ENCODE measurements at regions not wholly inside any gene's neighbourhood (a gene's known extent, or its start where the extent isn't known, plus 50 kb on each side); places are given as distances from the start of the nearest gene placed in this dataset.

DNA sequence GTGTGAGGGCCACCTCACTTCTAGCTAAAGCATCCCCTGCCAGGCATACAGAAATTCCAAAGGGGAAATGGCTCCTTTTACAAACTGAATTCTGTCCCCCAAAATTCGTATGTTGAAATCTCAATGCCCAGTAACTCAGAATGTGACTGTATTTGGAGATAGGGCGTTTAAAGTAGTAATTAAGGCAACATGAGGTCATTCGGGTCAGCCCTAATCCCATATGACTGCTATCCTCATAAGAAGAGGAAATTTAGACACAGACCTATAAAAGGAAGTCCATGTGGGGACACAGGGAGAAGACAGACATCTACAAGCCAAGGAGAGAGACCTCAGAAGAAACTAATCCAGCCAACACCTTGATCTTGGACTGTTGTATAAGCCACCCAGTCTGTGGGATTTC, 119.1 kb downstream of the CHST1 start (continued):
- TF ChIP-seq, protein P1, sequence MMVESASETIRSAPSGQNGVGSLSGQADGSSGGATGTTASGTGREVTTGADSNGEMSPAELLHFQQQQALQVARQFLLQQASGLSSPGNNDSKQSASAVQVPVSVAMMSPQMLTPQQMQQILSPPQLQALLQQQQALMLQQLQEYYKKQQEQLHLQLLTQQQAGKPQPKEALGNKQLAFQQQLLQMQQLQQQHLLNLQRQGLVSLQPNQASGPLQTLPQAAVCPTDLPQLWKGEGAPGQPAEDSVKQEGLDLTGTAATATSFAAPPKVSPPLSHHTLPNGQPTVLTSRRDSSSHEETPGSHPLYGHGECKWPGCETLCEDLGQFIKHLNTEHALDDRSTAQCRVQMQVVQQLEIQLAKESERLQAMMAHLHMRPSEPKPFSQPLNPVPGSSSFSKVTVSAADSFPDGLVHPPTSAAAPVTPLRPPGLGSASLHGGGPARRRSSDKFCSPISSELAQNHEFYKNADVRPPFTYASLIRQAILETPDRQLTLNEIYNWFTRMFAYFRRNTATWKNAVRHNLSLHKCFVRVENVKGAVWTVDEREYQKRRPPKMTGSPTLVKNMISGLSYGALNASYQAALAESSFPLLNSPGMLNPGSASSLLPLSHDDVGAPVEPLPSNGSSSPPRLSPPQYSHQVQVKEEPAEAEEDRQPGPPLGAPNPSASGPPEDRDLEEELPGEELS (CRISPR knock-in tag; IDR thresholded peaks at IDR 0.05) = no peak
- TF ChIP-seq, protein P2, sequence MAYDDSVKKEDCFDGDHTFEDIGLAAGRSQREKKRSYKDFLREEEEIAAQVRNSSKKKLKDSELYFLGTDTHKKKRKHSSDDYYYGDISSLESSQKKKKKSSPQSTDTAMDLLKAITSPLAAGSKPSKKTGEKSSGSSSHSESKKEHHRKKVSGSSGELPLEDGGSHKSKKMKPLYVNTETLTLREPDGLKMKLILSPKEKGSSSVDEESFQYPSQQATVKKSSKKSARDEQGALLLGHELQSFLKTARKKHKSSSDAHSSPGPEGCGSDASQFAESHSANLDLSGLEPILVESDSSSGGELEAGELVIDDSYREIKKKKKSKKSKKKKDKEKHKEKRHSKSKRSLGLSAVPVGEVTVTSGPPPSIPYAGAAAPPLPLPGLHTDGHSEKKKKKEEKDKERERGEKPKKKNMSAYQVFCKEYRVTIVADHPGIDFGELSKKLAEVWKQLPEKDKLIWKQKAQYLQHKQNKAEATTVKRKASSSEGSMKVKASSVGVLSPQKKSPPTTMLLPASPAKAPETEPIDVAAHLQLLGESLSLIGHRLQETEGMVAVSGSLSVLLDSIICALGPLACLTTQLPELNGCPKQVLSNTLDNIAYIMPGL (CRISPR knock-in tag; IDR thresholded peaks at IDR 0.05) = no peak
- TF ChIP-seq ZNF219 (CRISPR knock-in tag; IDR thresholded peaks at IDR 0.05; ENCODE audit: borderline replicate concordance) = no peak
- TF ChIP-seq JAZF1 (CRISPR knock-in tag; IDR thresholded peaks at IDR 0.05) = no peak
- TF ChIP-seq CBFB (CRISPR knock-in tag; IDR thresholded peaks at IDR 0.05; ENCODE audit: low read depth) = no peak
- no peak for TF ChIP-seq NFATC4 (CRISPR knock-in tag; IDR thresholded peaks at IDR 0.05)
- no peak for TF ChIP-seq ZNF232 (CRISPR knock-in tag; IDR thresholded peaks at IDR 0.05)
- no peak for TF ChIP-seq SMAD3 (CRISPR knock-in tag; IDR thresholded peaks at IDR 0.05; ENCODE audit: borderline replicate concordance)
- TF ChIP-seq ZNF121 (CRISPR knock-in tag; IDR thresholded peaks at IDR 0.05) = no peak

DNA sequence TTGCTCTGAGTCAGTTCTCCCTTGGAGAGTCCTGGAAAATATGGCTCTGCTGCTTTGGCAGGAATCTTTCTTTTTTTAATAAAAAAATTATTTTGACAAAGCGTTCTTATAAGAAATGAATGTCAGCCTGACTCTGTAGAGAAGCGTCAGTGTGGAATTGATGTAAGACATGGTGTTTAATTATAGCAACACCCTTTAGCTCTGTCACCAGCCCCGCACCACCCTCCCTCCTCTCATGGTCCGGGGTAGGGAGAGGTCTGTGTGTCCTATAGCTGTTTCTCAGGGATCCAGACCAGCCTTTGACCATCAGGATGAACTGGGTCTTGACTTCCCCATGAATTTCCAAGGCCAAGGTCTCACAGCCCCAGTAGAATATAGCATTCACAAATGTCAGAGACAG, 120.6 kb downstream of the CHST1 start:
- Mint-ChIP-seq H3K9me3 (no peaks in the 10 kb centered on the region), H3K27ac (no peak overlapping the region), H3K4me3 (no peak overlapping the region), H3K27me3 (ENCODE audit: low read depth) (peaks cover 11% of the 10 kb centered on the region), H3K36me3 (no peaks in the 10 kb centered on the region), H3K4me1 (no peaks in the 10 kb centered on the region)
- ATAC-seq (no peak), DNase-seq (ENCODE audit: low spot score) (no peak)
- CTCF ChIA-PET = interaction anchor here (1.2 to 2.0 kb wide), 3 partner anchors 12 to 227 kb away, joined by 3 to 10 read pairs (median 6); no protein-coding TSS in a partner anchor
- POLR2A ChIA-PET = no interaction called here
- no peak for TF ChIP-seq SOX15 (CRISPR knock-in tag; IDR thresholded peaks at IDR 0.05)

DNA sequence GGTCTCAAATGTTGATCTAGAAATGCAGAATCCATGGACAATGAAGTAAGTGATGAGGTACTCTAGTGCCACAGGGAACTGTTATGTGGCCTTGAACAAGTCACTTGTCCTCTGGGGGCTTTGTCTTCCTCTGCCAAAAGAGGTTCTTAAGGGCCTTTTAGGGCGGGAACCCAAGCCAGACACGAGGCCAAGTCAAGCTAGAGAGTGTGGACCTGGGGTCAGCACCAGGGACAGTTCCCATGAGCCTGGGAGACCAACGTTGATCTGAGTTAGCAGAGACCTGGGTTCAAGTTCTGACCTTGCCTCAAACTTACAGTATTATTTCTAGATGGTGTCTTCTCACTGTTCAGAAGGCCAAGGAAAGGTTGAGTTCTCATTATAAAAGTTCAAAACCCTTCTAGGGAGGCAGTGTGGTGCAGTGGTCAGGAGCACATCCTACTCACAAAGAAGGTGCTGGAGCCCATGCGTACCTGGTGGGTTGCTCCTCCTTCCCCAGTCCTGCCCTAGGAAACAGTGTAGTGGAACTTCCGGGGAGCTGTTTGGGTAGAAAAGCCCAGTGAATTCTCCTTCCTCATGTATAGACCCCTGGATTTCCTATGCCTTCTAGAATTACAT, 121.5 kb downstream of the CHST1 start:
- no peaks in the 10 kb centered on the region for H3K4me1 Mint-ChIP-seq
- CTCF ChIA-PET = interaction anchor here (0.9 to 2.2 kb wide), 6 partner anchors 20 to 310 kb away, joined by 3 to 10 read pairs (median 4); no protein-coding TSS in a partner anchor

DNA sequence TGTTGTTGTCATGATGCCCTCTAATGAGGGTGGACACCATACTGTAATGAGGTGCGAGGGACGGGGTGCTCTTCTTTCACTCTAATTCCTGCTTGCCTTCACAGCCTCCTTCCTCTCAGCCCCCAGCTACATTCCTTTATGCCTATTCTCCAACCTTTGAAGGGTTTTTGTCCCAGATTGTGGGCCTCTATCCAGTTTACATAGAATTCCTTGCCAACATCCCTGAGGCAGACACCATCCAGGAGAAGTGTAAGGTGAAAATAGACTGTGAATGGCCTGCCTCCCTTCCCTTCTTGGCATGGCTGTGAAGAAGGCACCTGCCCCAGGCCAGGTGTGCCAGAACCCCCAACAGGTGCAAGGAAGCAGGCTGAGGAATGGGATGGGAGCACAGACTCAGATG, 122.3 kb downstream of the CHST1 start:
- Mint-ChIP-seq H3K4me3 (no peak overlapping the region), H3K36me3 (no peaks in the 10 kb centered on the region), H3K27me3 (ENCODE audit: low read depth) (peaks cover 11% of the 10 kb centered on the region), H3K27ac (no peak overlapping the region), H3K9me3 (no peaks in the 10 kb centered on the region), H3K4me1 (no peaks in the 10 kb centered on the region)
- ChIA-PET CTCF (interaction anchor here (1.1 to 2.2 kb wide), 5 partner anchors 35 to 309 kb away, joined by 3 to 10 read pairs (median 3); no protein-coding TSS in a partner anchor), POLR2A (no interaction called here)
- DNase-seq (ENCODE audit: low spot score) (no peak), ATAC-seq (no peak)
- TF ChIP-seq OVOL2 (CRISPR knock-in tag; IDR thresholded peaks at IDR 0.05; ENCODE audit: borderline replicate concordance) = no peak
- TF ChIP-seq, protein P3, sequence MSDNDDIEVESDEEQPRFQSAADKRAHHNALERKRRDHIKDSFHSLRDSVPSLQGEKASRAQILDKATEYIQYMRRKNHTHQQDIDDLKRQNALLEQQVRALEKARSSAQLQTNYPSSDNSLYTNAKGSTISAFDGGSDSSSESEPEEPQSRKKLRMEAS (CRISPR knock-in tag; IDR thresholded peaks at IDR 0.05) = no peak
- no peak for TF ChIP-seq KAT7 (CRISPR knock-in tag; IDR thresholded peaks at IDR 0.05; ENCODE audit: borderline replicate concordance)
- no peak for TF ChIP-seq GTF2I (CRISPR knock-in tag; conservative IDR thresholded peaks at IDR 0.05)
- TF ChIP-seq RELA (CRISPR knock-in tag; IDR thresholded peaks at IDR 0.05; ENCODE audit: borderline replicate concordance) = no peak
- TF ChIP-seq, protein P4, sequence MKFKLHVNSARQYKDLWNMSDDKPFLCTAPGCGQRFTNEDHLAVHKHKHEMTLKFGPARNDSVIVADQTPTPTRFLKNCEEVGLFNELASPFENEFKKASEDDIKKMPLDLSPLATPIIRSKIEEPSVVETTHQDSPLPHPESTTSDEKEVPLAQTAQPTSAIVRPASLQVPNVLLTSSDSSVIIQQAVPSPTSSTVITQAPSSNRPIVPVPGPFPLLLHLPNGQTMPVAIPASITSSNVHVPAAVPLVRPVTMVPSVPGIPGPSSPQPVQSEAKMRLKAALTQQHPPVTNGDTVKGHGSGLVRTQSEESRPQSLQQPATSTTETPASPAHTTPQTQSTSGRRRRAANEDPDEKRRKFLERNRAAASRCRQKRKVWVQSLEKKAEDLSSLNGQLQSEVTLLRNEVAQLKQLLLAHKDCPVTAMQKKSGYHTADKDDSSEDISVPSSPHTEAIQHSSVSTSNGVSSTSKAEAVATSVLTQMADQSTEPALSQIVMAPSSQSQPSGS (CRISPR knock-in tag; IDR thresholded peaks at IDR 0.05; ENCODE audit: borderline replicate concordance, low read depth) = no peak
- TF ChIP-seq MXD4 (CRISPR knock-in tag; IDR thresholded peaks at IDR 0.05; ENCODE audit: borderline replicate concordance) = no peak
- TF ChIP-seq TP53 (CRISPR knock-in tag; IDR thresholded peaks at IDR 0.05) = no peak

More for the DNA sequence above, 121.5 kb downstream of the CHST1 start:
- peak; percentile 51; the same call in 1 of the 2 replicates for ATAC-seq
- Mint-ChIP-seq H3K36me3 (no peaks in the 10 kb centered on the region), H3K27ac (no peak overlapping the region), H3K4me3 (no peak overlapping the region), H3K9me3 (no peaks in the 10 kb centered on the region), H3K27me3 (ENCODE audit: low read depth) (peaks cover 11% of the 10 kb centered on the region)
- POLR2A ChIA-PET = no interaction called here
- peak; percentile 69 for DNase-seq (ENCODE audit: low spot score)
- TF ChIP-seq, protein P5, sequence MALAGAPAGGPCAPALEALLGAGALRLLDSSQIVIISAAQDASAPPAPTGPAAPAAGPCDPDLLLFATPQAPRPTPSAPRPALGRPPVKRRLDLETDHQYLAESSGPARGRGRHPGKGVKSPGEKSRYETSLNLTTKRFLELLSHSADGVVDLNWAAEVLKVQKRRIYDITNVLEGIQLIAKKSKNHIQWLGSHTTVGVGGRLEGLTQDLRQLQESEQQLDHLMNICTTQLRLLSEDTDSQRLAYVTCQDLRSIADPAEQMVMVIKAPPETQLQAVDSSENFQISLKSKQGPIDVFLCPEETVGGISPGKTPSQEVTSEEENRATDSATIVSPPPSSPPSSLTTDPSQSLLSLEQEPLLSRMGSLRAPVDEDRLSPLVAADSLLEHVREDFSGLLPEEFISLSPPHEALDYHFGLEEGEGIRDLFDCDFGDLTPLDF (CRISPR knock-in tag; IDR thresholded peaks at IDR 0.05) = 0 out of 2 replicates have a peak, but pooled peaks have one; percentile 37
- 0 out of 2 replicates have a peak, but pooled peaks have one; percentile 63 for TF ChIP-seq SMAD3 (CRISPR knock-in tag; IDR thresholded peaks at IDR 0.05; ENCODE audit: borderline replicate concordance)
- TF ChIP-seq JAZF1 (CRISPR knock-in tag; IDR thresholded peaks at IDR 0.05) = no peak
- TF ChIP-seq CREM (CRISPR knock-in tag; IDR thresholded peaks at IDR 0.05) = 0 out of 2 replicates have a peak, but pooled peaks have one; percentile 26
